K562 (cell line): ENCODE measurements at regions not wholly inside any gene's neighbourhood (a gene's known extent, or its start where the extent isn't known, plus 50 kb on each side); places are given as distances from the start of the nearest gene placed in this dataset.

Experiments
- ATAC-seq: fragments of 200-7000 bp; cut with Tn5 transposase; 3 replicates; pipeline ENCODE4 v1.9.1; 2020; ENCODE audit warnings: moderate library complexity
- BruUV-seq: library from RNA; stranded (reverse); fragments of 400-500 nt; replicated peaks from 2 replicates; lab custom pipeline; 2021; lab: Mats Ljungman, UMichigan
- CTCF ChIA-PET: fragments of 300-600 bp; formaldehyde crosslinking; extraction: SDS; loops from one replicate; lab custom pipeline; 2021; ENCODE audit warnings: low intra/inter-chr PET ratio; lab: Yijun Ruan, JAX
- POLR2A ChIA-PET: fragments of 300-600, 350-650 bp; sonication (Branson Sonifier 250); formaldehyde crosslinking; extraction: SDS; loops from one replicate; lab custom pipeline; 2021; ENCODE audit warnings: antibody characterized with exemption, inconsistent platforms; lab: Yijun Ruan, JAX
- DNase-seq, 4 experiments: peaks; one replicate each; pipeline versions ENCODE4 v3.0.0 to v3.0.0-alpha.2; 2011 to 2018; ENCODE audit warnings: low spot score in 3 of 4, mixed read lengths in 3 of 4; ENCODE audit errors: extremely low read depth in 1 of 4
- FAIRE-seq: peaks from 2 replicates; lab custom pipeline; 2011; peaks lifted over from hg19 to GRCh38; lab: Jason Lieb, UNC
- H2AFZ ChIP-seq: 2 replicates; pipeline ENCODE4 v1.6.0; 2011; ENCODE audit warnings: low read depth, low read length, control low read depth, inconsistent platforms
- H3K27ac ChIP-seq: fragments of 200-600 bp; 3 replicates; pipeline ENCODE4 v1.8.0; 2011; ENCODE audit warnings: low read depth, mild to moderate bottlenecking, control low read depth, inconsistent platforms, low read length, moderate library complexity, mixed read lengths; ENCODE audit errors: extremely low read depth
- H3K27me3 ChIP-seq, 2 experiments: fragments of 300-600 bp in 1 of 2; 2 replicates in 1 of 2; 3 replicates in 1 of 2; pipeline versions ENCODE4 v1.6.0 to v1.8.0; 2011; ENCODE audit warnings: inconsistent platforms in 2 of 2, low read length in 2 of 2, mild to moderate bottlenecking in 1 of 2, mixed read lengths in 1 of 2, moderate library complexity in 1 of 2; ENCODE audit not compliant: control insufficient read depth in 2 of 2, insufficient read depth in 2 of 2
- H3K36me3 ChIP-seq: fragments of 300-600 bp; 3 replicates; pipeline ENCODE4 v1.8.0; 2011; ENCODE audit warnings: mild to moderate bottlenecking, low read length, inconsistent platforms; ENCODE audit not compliant: control insufficient read depth, insufficient read depth
- H3K4me1 ChIP-seq, 2 experiments: fragments of 200-600 bp in 1 of 2; replicated peaks in 1 of 2; 2 replicates in 1 of 2; 3 replicates in 1 of 2; pipeline versions ENCODE4 v1.5.1 to v1.8.0; 2011; ENCODE audit warnings: inconsistent platforms in 2 of 2, low read length in 2 of 2, mild to moderate bottlenecking in 1 of 2, mixed read lengths in 1 of 2, moderate library complexity in 1 of 2; ENCODE audit not compliant: control insufficient read depth in 2 of 2, insufficient read depth in 2 of 2
- H3K4me2 ChIP-seq: 2 replicates; pipeline ENCODE4 v1.6.1; 2011; ENCODE audit warnings: low read length, control low read depth, inconsistent platforms, mixed read lengths; ENCODE audit not compliant: insufficient read depth
- H3K4me3 ChIP-seq: fragments of 200-600 bp; sonication (generic), shearing (Covaris generic); 2 replicates; pipeline ENCODE4 v1.5.1; 2016; ENCODE audit warnings: control low read depth, inconsistent platforms
- H3K79me2 ChIP-seq: fragments of 200-600 bp; 3 replicates; pipeline ENCODE4 v1.8.0; 2011; ENCODE audit warnings: low read length, inconsistent platforms; ENCODE audit not compliant: control insufficient read depth, insufficient read depth
- H3K9ac ChIP-seq, 2 experiments: 2 replicates each; pipeline versions ENCODE4 v1.6.0 to v1.6.1; 2011; ENCODE audit warnings: low read depth in 2 of 2, low read length in 2 of 2, control low read depth in 1 of 2, inconsistent platforms in 1 of 2, mild to moderate bottlenecking in 1 of 2, mixed read lengths in 1 of 2; ENCODE audit not compliant: insufficient read depth in 1 of 2
- H3K9me1 ChIP-seq: one replicate; pipeline ENCODE4 v1.6.0; 2011; ENCODE audit warnings: inconsistent platforms, mild to moderate bottlenecking, low read length, moderate library complexity; ENCODE audit not compliant: control insufficient read depth, insufficient read depth
- H3K9me3 ChIP-seq: replicated peaks from 2 replicates; pipeline ENCODE4 v1.5.1; 2011; ENCODE audit warnings: low read depth, low read length, inconsistent platforms; ENCODE audit not compliant: control insufficient read depth, insufficient read depth
- H4K20me1 ChIP-seq: replicated peaks from 2 replicates; pipeline ENCODE4 v1.6.1; 2011; ENCODE audit warnings: low read length, inconsistent platforms, mixed read lengths; ENCODE audit not compliant: control insufficient read depth, insufficient read depth
- CAMTA2 ChIP-seq: fragments of 250-450 bp; sonication (Bioruptor Pico); conservative IDR thresholded peaks from 2 replicates; pipeline ENCODE4 v1.5.1; 2022
- CBX8 ChIP-seq: fragments of 200-600 bp; sonication (generic); IDR thresholded peaks from 2 replicates; pipeline ENCODE4 v1.6.1; 2012; ENCODE audit warnings: borderline replicate concordance, mixed run types, low read depth, mild to moderate bottlenecking, moderate library complexity, mixed read lengths, low read length, control low read depth, inconsistent platforms; ENCODE audit not compliant: poor library complexity, severe bottlenecking; ENCODE audit errors: extremely low read depth
- HDAC3 ChIP-seq: fragments of 450-650 bp; IDR thresholded peaks from 2 replicates; pipeline ENCODE4 v1.6.1; 2018; ENCODE audit warnings: borderline replicate concordance, mild to moderate bottlenecking, moderate library complexity; ENCODE audit not compliant: partially characterized antibody
- NFE2L1 ChIP-seq: fragments of 450-650 bp; IDR thresholded peaks from 2 replicates; pipeline ENCODE4 v1.6.1; 2016; ENCODE audit warnings: missing genetic modification characterization, low read depth, mild to moderate bottlenecking, missing compliant biosample characterization, moderate library complexity, borderline replicate concordance
- NFIC ChIP-seq: fragments of 450-650 bp; IDR thresholded peaks from 2 replicates; pipeline ENCODE4 v1.6.1; 2017; ENCODE audit warnings: mild to moderate bottlenecking, inconsistent platforms
- RB1 ChIP-seq: fragments of 450-650 bp; IDR thresholded peaks from 2 replicates; pipeline ENCODE4 v1.6.1; 2017; ENCODE audit warnings: low read depth, mild to moderate bottlenecking
- RBM39 ChIP-seq: fragments of 200-400 bp; formaldehyde crosslinking; optimal IDR thresholded peaks from 2 replicates; pipeline ENCODE3; 2018; ENCODE audit warnings: low read depth, low read length
- SIX5 ChIP-seq, 2 experiments: IDR thresholded peaks; 2 replicates each; pipeline ENCODE4 v1.6.1; 2011; ENCODE audit warnings: low read length in 2 of 2, borderline replicate concordance in 1 of 2, low read depth in 1 of 2, mild to moderate bottlenecking in 1 of 2, moderate library complexity in 1 of 2; ENCODE audit not compliant: insufficient read depth in 1 of 2
- TAF7 ChIP-seq: fragments of 450-650 bp; IDR thresholded peaks from 2 replicates; pipeline ENCODE4 v1.6.1; 2016; ENCODE audit warnings: missing genetic modification characterization, missing compliant biosample characterization
- YBX1 ChIP-seq: fragments of 450-650 bp; IDR thresholded peaks from 2 replicates; pipeline ENCODE4 v1.7.1; 2016; ENCODE audit warnings: mild to moderate bottlenecking
- ZNF121 ChIP-seq: sonication (generic); formaldehyde crosslinking; conservative IDR thresholded peaks from 2 replicates; pipeline ENCODE4 v1.8.0; 2022; ENCODE audit warnings: missing genetic modification reagents
- ZNF316 ChIP-seq: fragments of 450-650 bp; IDR thresholded peaks from 2 replicates; pipeline ENCODE4 v1.6.1; 2016
- ZNF766 ChIP-seq: fragments of 200-800 bp; sonication (Bioruptor generic); conservative IDR thresholded peaks from 2 replicates; pipeline ENCODE4 v1.6.1; 2016; ENCODE audit warnings: missing genetic modification characterization, missing compliant biosample characterization
- WGBS: fragments of 100-300 bp; shearing (Covaris generic); methylation state at CpG from one replicate; pipeline ENCODE4 v1.1.6; 2016; ENCODE audit warnings: low coverage, mixed read lengths; ENCODE audit not compliant: insufficient coverage; ENCODE audit errors: missing lambda C conversion rate; 5-methylcytosine and 5-hydroxymethylcytosine counted together
- in situ Hi-C: fragments of 300-500 bp; cut with MboI; formaldehyde crosslinking; loops from 4 replicates; pipeline ENCODE4 v1.15.0; 2018; ENCODE audit warnings: inconsistent platforms, mixed read lengths
- intact Hi-C: fragments of 100-400 bp; cut with micrococcal nuclease; formaldehyde crosslinking; loops from 2 replicates; pipeline ENCODE4 v1.14.2; 2022
- TF ChIP-seq, protein P1 (sequence below): fragments of 250-450 bp; sonication (Bioruptor Pico); IDR thresholded peaks from 2 replicates; pipeline ENCODE4 v1.4.0; 2020; ENCODE audit warnings: mild to moderate bottlenecking, moderate library complexity
- TF ChIP-seq, protein P2 (sequence below): sonication (generic); formaldehyde crosslinking; IDR thresholded peaks from 2 replicates; pipeline ENCODE4 v1.8.0; 2022; ENCODE audit warnings: mild to moderate bottlenecking, missing genetic modification reagents

DNA sequence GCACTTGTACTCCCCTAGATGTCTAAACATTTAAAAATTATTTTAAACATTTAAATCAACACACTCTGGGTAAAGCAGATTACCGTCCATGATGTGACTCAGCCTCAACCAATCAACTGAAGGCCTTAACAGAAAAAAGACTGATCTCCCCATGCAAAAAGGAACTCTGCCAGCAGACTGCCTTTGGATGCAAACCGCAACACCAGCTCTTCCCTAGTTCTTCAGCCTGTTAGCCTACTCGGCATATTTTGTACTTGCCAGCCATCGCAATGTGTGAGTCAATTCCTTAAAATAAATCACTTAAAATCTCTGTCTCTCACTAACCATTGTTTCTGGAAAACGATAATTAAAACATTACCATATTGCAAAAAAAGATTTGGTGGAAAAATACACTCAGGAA lies 375.9 kb downstream of the RSL24D1 start:
- H3K27ac ChIP-seq: no peak overlapping the region
- no TSS peak for BruUV-seq
- H3K27me3 ChIP-seq: no peaks in the 10 kb centered on the region
- DNase-seq (no peak), FAIRE-seq (no peak), ATAC-seq (no peak)
- no peaks in the 10 kb centered on the region for H3K36me3 ChIP-seq
- TF ChIP-seq ZNF766 (CRISPR knock-in tag) (no peak), ZNF121 (no peak), YBX1 (no peak), SIX5 (IDR thresholded peaks at IDR 0.05; ENCODE audit: borderline replicate concordance in 1 of 2, insufficient read depth in 1 of 2, low read depth in 1 of 2, low read length in 2 of 2) (no peak), NFIC (no peak), HDAC3 (no peak)
- ChIA-PET CTCF (no interaction called here), POLR2A (no interaction called here)
- H3K79me2 ChIP-seq: no peaks in the 10 kb centered on the region
- H3K9me1 ChIP-seq: no peaks in the 10 kb centered on the region
- no peaks in the 10 kb centered on the region for H4K20me1 ChIP-seq
- H3K4me1 ChIP-seq: no peaks in the 10 kb centered on the region
- no peak overlapping the region for H3K4me2 ChIP-seq
- intact Hi-C loops: no loop called here
- no peaks in the 10 kb centered on the region; the same call in 1 of the 2 replicates for H3K9me3 ChIP-seq
- WGBS: 0% methylated on average over 5 of the region's 5 CpGs
- no peak overlapping the region for H3K9ac ChIP-seq
- in situ Hi-C loops: no loop called here
- H3K4me3 ChIP-seq: no peak overlapping the region
- H2AFZ ChIP-seq: no peak overlapping the region

DNA sequence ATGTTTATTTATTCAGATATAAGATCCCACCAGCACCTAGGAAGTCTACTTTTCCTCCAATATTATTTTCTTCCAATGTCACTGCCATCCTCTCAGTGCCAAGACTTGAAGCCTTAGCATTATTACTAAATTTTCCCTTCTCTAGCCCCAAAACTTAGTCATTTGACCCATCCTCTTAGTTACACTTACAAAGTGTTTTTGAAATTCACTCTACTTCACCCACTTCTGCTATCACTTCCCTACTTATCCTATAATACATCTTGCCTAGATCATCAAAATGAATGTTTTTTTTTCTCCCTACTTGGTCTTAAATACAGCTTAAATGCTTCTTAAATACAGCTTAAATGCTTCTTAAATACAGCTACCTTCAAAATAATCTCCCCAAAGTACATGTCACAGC lies 376.6 kb downstream of the RSL24D1 start:
- H3K9me3 ChIP-seq: no peaks in the 10 kb centered on the region; the same call in 1 of the 2 replicates
- no peak overlapping the region for H2AFZ ChIP-seq
- no peak overlapping the region for H3K4me2 ChIP-seq
- H4K20me1 ChIP-seq: no peaks in the 10 kb centered on the region
- FAIRE-seq (no peak), ATAC-seq (no peak), DNase-seq (no peak)
- POLR2A ChIA-PET: no interaction called here
- H3K9ac ChIP-seq: no peak overlapping the region
- in situ Hi-C loops (no loop called here), intact Hi-C loops (no loop called here)
- no peaks in the 10 kb centered on the region for H3K79me2 ChIP-seq
- H3K27ac ChIP-seq: no peak overlapping the region
- no peaks in the 10 kb centered on the region for H3K9me1 ChIP-seq
- H3K36me3 ChIP-seq: no peaks in the 10 kb centered on the region
- H3K4me1 ChIP-seq: no peaks in the 10 kb centered on the region
- H3K4me3 ChIP-seq: no peak overlapping the region
- CTCF ChIA-PET: no interaction called here
- no TSS peak for BruUV-seq
- H3K27me3 ChIP-seq: no peaks in the 10 kb centered on the region
- no peak for TF ChIP-seq NFE2L1 (tag)
- TF ChIP-seq CBX8: no peak
- no peak for TF ChIP-seq RBM39
- no peak for TF ChIP-seq CAMTA2
- no peak for TF ChIP-seq ZNF316
- no peak for TF ChIP-seq RB1
- TF ChIP-seq TAF7 (tag): no peak
- TF ChIP-seq, protein P1, sequence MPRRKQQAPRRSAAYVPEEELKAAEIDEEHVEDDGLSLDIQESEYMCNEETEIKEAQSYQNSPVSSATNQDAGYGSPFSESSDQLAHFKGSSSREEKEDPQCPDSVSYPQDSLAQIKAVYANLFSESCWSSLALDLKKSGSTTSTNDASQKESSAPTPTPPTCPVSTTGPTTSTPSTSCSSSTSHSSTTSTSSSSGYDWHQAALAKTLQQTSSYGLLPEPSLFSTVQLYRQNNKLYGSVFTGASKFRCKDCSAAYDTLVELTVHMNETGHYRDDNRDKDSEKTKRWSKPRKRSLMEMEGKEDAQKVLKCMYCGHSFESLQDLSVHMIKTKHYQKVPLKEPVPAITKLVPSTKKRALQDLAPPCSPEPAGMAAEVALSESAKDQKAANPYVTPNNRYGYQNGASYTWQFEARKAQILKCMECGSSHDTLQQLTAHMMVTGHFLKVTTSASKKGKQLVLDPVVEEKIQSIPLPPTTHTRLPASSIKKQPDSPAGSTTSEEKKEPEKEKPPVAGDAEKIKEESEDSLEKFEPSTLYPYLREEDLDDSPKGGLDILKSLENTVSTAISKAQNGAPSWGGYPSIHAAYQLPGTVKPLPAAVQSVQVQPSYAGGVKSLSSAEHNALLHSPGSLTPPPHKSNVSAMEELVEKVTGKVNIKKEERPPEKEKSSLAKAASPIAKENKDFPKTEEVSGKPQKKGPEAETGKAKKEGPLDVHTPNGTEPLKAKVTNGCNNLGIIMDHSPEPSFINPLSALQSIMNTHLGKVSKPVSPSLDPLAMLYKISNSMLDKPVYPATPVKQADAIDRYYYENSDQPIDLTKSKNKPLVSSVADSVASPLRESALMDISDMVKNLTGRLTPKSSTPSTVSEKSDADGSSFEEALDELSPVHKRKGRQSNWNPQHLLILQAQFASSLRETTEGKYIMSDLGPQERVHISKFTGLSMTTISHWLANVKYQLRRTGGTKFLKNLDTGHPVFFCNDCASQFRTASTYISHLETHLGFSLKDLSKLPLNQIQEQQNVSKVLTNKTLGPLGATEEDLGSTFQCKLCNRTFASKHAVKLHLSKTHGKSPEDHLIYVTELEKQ (CRISPR knock-in tag): no peak
- TF ChIP-seq, protein P2, sequence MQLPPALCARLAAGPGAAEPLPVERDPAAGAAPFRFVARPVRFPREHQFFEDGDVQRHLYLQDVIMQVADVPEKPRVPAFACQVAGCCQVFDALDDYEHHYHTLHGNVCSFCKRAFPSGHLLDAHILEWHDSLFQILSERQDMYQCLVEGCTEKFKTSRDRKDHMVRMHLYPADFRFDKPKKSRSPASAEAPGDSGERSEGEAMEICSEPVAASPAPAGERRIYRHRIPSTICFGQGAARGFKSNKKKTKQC (CRISPR knock-in tag): no peak
